HG02973 (cell line): ENCODE measurements at regions not wholly inside any gene's neighbourhood (a gene's known extent, or its start where the extent isn't known, plus 50 kb on each side); places are given as distances from the start of the nearest gene placed in this dataset.
"Not testable (repeated sequence)": the region's sequence is repeated elsewhere in the genome, so short reads cannot be mapped to it uniquely, and the experiment has no call there.

Experiments
- ATAC-seq: cut with Tn5 transposase; IDR thresholded peaks from one replicate; pipeline ENCODE4 v1.9.1; 2021; ENCODE audit warnings: moderate library complexity; ENCODE audit not compliant: unreplicated experiment

DNA sequence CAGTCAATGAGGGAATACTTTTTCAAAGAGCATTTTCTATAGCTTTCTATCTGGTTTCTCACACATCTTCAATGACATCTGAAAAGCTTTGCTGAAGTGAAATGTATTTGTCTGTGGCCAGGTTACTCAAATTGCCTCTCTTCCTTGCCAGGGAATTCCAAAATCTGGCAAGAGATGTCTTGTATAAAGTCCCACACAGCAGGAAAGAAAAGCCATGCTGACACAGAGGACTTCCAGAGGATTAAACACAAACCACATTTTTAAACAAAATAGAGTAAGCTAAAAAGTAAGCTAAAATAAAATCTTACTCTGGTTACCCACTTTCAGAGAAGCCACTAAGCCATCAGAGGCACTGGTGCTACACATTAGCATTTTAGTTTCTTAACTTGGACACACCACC is 93.1 kb upstream of the BCAR3 start:
- ATAC-seq: no peak

- ATAC-seq: no peak
These were observed 91.6 kb upstream of the BCAR3 start for GRCh38 chr1:93773049-93773838.

DNA sequence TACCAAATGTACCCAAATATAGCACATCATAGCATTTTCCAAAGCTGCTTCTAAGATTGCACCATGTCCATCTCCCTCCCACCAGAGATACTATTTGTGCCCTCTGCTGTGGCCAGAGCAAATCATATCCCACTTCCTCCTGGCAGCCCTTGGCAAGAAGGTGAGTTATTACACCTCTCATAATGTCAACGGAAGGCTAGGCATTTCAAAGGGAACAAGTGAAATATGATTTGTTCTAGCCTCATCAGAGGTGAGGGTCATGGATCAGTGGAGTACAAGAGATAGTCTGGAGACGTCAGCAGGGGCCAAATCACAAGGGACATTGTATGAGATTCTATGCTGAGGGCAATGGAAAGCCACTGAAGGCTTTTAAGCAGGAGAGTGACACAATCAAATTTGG is 90.2 kb upstream of the BCAR3 start:
- ATAC-seq: no peak

DNA sequence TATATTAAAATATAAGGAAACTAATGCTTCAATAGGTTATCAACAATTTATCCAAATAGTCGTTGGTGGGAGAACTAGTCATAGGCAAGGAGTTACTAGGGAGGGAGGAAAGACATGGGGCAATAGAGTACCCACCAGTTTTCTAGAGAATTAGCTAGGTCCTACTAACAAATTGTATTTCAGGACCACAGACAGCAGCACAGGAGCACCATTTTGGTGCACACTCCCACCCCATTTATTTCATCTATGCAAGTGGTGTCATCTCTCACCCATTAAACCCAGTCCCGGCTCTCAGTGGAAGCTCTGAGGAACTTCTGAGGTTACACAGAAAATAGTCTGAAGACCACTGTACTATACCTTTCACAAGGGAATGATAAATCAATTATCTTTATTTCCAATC is 89.0 kb upstream of the BCAR3 start:
- no peak for ATAC-seq

DNA sequence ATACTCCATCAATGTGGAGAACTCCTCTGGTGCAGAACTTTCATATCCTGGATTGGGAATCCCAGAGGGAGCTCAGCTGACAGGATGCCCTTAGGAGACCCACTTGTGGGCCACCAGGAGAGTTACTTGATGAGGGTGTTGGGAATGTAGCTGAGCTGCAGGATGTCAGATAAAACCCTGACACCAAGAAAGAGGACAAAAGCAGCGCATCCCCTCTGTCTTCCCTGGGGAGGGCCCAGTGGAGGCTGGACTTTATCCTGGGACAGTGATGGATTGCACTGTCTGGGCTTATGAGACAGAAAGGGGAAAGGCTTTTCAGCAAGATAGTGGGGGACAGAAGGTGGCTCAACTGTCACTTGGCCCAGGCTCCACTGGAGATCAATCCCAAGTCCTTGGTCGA is 88.1 kb upstream of the BCAR3 start:
- no peak for ATAC-seq

GRCh38 chr1:93768380-93768863 is 86.8 kb upstream of the BCAR3 start:
- no peak for ATAC-seq

GRCh38 chr1:93766451-93766850 is 84.8 kb upstream of the BCAR3 start:
- ATAC-seq: no peak

GRCh38 chr1:93765099-93765498 is 83.5 kb upstream of the BCAR3 start:
- no peak for ATAC-seq

DNA sequence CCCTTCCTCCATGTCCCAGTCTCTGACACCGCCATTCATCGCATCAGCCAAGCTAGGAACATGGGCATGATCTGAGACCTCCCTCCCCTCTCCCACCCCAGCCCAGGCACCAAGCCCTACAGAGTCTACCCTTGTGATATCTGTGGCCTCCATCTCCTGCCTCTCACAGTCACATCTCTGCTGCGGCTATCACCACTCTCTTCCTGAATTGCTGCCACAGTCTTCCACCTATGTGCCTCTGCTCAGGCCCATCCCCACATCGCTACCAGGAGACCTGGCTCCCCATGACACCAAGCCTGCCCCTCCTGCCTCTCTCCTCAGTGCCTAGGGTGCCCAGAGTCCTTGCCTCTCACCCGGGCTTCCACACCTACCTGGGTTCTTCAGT is 82.7 kb upstream of the BCAR3 start:
- no peak for ATAC-seq

DNA sequence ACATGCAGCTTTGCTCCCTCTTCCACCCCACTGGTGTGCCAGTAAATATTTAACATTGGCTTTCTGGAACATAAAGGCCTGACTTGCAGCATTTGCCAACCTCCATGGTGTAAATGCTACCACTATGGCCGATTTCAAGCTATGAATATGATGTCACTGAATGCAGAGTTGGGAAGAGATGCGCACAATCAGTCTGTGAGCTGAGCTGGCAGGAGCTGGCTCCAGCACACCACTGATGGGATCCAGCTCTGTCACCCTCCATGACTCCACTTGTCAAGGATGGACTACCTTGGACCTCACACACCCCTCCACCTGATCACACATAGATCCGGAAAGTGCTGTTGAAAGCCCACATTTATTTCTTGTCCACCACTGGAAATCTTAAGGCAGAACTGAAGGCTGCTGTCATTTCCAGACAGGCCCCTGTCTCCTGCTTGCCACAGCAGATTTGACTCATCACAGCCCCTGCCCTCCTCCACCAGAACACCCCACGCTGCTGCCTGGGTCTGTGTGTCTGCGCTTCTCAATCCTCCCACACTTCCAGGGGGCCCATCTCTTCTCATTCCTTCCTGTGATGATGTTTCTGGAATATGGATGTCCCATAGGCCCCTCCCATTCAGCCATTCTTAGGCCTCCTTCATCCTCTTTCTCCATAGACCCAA is 82.2 kb upstream of the BCAR3 start:
- ATAC-seq: no peak

GRCh38 chr1:93758842-93759515 is 77.3 kb upstream of the BCAR3 start:
- peak; percentile 54 for ATAC-seq

- no peak for ATAC-seq
These were observed 75.8 kb upstream of the BCAR3 start for GRCh38 chr1:93757256-93758036.

GRCh38 chr1:93756657-93757056 is 75.0 kb upstream of the BCAR3 start:
- no peak for ATAC-seq

DNA sequence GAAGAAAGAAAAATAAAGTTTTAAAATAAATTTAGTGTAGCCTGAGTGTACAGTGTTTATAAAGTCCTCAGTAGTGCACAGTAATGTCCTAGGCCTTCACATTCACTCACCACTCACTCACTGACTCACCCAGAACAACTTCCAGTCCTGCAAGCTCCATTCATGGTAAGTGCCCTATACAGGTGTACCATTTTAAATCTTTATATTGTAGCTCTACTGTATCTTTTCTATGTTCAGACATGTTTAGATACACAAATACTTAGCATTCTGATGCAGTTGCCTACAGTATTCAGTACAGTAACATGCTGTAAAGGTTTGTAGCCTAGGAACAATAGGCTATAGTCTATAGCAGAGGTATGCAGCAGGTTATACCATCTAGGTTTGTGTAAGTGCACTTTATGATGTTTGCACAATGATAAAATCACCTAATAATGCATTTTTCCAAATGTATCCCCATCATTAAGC is 73.6 kb upstream of the BCAR3 start:
- ATAC-seq: not testable (repeated sequence)

DNA sequence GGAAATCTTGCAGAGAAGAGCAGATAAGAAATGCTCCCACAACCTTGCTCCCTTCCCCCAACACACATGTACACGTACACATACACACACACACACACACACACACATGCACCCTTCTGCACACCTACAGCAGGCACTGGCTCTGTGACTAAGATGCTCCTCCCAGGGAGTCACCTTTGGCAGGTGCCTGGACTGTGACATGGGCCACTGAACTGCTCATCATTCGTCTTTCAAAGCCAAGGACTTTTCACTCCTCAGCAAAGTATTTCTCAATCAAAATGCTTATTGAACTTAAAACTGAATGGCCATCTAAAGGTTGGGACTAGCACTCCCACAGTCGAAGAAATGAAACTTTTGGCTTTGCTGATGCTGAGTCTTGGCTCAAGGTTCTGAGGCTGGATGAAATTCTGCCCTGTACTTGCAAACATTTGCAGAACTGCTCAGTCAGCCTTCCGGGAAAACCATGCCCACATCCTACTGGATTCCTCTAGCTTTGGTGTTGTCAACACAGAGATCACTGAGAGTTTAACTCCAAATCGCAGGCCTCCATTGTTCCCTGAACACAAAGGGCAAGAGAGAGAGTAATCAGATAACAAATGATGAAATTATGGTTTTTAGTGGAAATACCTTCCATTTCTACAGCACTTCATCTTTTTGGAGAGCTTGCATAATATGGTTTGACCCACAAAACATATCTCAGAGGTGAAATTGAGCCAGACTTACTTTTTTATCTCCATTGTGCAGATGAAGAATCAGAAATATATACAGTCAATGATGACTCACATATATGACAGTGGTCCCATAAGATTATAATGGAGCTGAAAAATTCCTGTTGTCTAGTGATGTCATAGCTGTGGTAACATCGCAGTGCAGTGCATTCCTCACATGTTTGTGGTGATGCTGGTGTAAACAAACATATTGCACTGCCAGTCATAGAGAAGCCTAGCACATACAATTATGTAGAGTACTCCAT is 72.4 kb upstream of the BCAR3 start:
- ATAC-seq: no peak

GRCh38 chr1:93751377-93752250 is 70.0 kb upstream of the BCAR3 start:
- no peak for ATAC-seq

DNA sequence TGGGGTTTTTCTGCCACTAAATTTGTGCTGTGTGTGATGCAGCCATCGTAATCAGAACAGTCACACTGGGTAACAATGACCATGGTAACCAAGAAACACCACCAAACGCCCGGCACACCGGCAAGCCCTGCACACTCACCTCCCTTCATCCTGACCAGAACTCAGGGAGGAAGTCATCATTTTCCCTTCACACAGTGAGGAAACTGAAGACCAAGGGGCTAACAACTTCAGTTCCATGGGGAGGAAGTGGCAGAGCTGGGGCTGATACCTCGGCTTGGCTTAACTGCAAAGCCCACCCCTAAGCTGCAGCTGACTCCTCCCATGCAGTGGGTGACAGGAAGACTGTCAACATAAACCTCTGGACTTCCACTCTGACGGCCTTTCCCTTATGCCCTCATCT is 69.3 kb upstream of the BCAR3 start:
- ATAC-seq: peak; percentile 54

GRCh38 chr1:93749894-93750301 is 68.3 kb upstream of the BCAR3 start:
- ATAC-seq: no peak

DNA sequence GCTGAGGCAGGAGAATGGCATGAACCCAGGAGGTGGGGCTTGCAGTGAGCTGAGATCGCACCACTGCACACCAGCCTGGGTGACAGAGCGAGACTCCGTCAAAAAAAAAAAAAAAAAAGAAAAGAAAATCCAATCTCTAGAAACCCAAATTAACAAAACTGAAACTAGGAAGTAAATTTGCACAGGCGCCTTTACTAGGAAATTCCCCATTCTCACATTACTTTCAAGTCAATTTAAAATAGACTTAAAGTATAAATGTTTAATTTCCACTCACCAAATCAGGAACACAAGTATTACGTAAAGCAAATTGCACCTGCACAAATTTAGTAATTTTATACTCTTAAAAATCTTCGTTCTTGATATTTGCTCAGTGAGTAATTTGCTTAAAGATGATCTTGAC is 67.8 kb upstream of the BCAR3 start:
- no peak for ATAC-seq
